AG09319 (cell line): ENCODE measurements at regions not wholly inside any gene's neighbourhood (a gene's known extent, or its start where the extent isn't known, plus 50 kb on each side); places are given as distances from the start of the nearest gene placed in this dataset.

ENCODE experiments used
- DNase-seq: peaks from one replicate; pipeline ENCODE4 v3.0.0-alpha.2; 2010; ENCODE audit warnings: low read depth; ENCODE audit errors: extremely low read depth
- TF ChIP-seq, protein P1 (sequence below): IDR thresholded peaks from 2 replicates; pipeline ENCODE4 v1.5.1; 2011; ENCODE audit warnings: low read depth, mild to moderate bottlenecking, inconsistent platforms, low read length, moderate library complexity

DNA sequence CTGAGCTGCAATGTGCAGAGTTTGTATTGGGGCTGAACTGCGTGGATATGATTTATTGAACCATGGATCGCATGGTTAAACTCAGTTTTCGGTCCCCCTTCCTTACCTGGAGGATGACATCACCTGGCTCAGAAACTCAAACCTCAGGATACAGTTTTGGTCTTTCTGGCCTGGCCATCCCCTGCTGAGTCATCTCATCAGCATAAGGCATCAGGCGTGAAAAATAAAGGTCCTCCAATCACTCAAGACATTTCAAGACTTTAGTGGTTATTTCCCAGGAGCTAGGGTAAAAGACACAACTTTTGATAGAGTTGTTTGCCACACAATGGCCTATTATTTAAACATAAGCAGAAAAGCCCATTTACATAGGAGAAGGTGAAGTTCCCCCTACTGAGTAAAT is 631.1 kb upstream of the TMEM132C start:
- no peak for DNase-seq
- TF ChIP-seq, protein P1, sequence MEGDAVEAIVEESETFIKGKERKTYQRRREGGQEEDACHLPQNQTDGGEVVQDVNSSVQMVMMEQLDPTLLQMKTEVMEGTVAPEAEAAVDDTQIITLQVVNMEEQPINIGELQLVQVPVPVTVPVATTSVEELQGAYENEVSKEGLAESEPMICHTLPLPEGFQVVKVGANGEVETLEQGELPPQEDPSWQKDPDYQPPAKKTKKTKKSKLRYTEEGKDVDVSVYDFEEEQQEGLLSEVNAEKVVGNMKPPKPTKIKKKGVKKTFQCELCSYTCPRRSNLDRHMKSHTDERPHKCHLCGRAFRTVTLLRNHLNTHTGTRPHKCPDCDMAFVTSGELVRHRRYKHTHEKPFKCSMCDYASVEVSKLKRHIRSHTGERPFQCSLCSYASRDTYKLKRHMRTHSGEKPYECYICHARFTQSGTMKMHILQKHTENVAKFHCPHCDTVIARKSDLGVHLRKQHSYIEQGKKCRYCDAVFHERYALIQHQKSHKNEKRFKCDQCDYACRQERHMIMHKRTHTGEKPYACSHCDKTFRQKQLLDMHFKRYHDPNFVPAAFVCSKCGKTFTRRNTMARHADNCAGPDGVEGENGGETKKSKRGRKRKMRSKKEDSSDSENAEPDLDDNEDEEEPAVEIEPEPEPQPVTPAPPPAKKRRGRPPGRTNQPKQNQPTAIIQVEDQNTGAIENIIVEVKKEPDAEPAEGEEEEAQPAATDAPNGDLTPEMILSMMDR, result no peak

GRCh38 chr12:127636882-127637281 is 630.1 kb upstream of the TMEM132C start:
- TF ChIP-seq, protein P1, result no peak
- DNase-seq, result no peak

DNA sequence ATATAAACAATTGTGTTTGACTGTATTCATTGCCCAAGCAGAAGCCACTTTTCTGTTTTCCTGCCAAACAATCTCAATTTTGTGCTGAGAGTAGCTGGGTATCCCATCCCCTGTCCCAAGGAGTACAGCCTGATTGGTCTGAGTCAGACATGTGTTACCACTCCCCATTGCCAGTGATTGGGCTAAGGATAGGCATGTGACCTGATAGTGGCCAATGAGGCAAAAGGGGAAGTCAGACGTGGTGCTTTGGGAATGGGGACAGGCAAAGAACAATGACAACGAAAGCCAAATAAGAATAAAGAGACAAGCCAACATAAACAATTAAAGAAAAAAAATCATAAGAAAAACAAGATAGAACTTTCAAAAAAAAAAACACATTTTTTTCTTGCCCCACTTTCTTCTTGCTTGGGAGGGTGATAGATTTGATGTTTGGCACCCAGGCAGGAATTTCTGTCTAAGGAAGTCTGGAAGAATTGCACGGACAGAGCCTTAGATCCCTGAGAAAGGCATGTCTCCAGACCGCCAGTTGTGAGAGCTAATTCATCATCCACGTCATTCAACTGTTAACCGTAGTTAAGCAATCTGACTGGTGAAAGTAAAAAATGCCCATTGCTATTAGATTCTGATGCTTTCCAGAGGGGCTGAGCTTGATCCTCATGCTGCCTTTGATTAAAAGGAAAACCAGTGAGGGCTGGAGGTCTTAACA is 626.6 kb upstream of the TMEM132C start:
- DNase-seq, result no peak
- TF ChIP-seq, protein P1, result no peak

DNA sequence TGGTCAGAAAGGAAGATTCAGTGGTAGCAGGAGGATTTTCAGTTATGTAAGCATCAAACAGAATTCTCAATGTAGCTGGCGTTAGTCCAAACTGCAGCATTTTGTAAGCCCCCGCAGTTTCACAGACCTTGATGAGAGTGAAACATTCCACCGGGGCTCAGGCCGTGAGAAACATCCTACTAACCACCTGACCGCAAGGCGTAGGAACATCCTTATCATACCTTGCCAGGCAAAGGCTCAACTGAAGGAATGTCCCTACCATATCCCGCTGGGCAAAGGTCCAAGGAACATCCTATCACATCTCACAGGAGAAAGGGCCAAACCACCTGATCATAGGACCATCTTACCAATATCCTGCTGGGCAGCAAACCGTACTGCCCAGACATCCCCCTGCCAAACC is 624.8 kb upstream of the TMEM132C start:
- TF ChIP-seq, protein P1, result no peak
- no peak for DNase-seq

DNA sequence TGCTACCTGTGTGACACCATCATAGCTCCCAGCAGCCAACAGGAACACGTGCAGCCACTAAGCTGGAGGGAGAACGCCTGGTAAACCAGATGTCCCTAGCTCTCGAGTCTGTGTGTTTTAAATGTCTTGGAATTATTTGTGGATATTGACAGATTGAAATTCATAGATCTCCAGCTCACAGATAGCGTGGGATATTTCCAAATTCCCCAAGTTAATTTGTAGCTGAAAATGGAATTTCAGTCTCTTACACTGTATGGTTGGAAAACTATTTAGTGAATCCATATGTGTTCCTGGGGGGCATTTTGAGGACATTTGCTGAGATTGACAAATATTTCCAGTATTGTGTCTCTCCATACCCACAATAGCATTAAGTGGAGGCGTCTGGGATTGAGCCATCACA is 618.6 kb upstream of the TMEM132C start:
- DNase-seq, result no peak
- TF ChIP-seq, protein P1, result no peak

GRCh38 chr12:127649961-127650360 is 617.0 kb upstream of the TMEM132C start:
- TF ChIP-seq, protein P1, result no peak
- no peak for DNase-seq

GRCh38 chr12:127650626-127651025 is 616.3 kb upstream of the TMEM132C start:
- DNase-seq, result no peak
- TF ChIP-seq, protein P1, result no peak
